ENCODE measurements at regions not wholly inside any gene's neighbourhood (a gene's known extent, or its start where the extent isn't known, plus 50 kb on each side); places are given as distances from the start of the nearest gene placed in this dataset.

DNA sequence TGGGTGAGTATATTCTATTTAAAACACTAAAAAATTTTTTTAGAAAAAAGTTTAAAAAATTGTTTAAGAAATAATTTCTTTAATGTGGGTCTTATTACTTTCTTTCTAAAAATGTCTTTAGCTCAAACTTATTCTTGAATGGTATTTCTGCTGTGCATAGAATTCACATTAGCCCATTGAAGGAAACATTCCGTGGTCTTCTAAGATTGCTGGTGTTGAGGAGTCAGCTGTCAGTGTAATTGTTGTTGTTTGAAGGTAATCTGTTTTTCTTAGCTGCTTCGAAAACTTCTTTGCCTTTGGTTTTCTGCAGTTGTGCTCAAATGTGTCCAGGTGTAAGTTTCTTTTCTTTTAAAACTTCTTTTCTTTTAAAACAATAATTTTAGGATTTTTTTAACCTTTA lies 85.4 kb upstream of the KLF12 start:
- in situ Hi-C loops (cut with HindIII; ENCODE audit: low sequenced_read_pairs) = no loop called here
- no peak for DNase-seq (ENCODE audit: low spot score)

DNA sequence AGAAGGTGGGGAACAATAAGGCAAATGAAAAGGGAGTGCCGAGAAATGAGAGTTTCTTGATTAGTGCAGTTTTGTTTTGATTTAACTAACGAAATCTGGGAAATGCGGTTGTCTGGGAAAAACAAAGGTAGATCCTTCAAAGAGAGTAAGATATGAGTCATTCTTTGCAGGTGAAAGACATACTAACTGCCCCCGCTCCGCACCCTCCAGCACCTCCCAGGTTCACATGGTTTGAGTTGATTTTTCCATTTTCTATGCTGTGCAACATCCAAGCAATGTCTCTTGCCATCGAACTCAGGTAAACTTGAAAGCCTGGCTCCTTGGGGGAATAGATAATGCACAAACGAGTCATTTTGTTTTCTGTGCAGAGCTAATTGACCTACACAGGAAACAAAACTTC lies 84.1 kb upstream of the KLF12 start:
- in situ Hi-C loops (cut with HindIII; ENCODE audit: low sequenced_read_pairs) = no loop called here
- no peak for DNase-seq (ENCODE audit: low spot score)

DNA sequence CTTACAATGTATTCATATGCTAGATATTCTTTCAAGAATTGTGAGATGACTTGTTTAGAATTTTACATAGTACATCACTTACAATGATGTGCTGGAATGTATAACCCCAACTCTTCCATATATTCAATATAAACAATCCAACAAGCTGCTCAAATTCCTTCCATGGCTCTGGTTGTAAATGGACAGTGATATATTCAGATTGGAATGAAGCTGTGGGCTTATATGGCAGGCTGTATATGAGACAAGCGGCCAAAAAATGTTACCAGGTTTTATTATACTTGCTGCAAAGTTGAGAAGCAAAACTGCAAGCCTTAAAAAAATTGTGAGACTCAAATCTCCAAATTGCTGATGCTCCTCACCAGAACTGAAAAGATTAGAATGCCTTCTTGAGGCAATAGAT lies 83.6 kb upstream of the KLF12 start:
- DNase-seq (ENCODE audit: low spot score) = no peak
- in situ Hi-C loops (cut with HindIII; ENCODE audit: low sequenced_read_pairs) = no loop called here

DNA sequence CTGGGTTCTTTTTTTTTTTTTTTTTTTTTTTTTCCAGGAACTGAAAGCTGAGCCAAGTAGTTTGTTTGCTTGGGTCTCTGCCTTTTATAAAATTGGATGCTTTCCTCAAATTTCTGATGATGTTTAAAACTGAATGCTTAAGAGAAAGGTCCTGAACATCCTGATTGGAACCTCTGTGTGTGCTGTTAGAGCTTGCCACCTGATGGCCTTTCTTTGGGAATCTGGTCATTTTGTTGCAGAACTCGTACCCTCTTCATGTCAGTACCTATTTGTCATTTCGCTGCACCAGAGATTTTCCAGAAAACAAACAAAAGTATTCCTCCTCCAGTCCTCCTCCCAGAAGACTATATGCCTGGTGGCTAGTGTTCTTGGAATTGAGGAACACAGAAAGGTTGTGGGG lies 81.2 kb upstream of the KLF12 start:
- in situ Hi-C loops (cut with HindIII; ENCODE audit: low sequenced_read_pairs) = no loop called here
- no peak for DNase-seq (ENCODE audit: low spot score)

GRCh38 chr13:74214321-74214720 lies 80.1 kb upstream of the KLF12 start:
- in situ Hi-C loops (cut with HindIII; ENCODE audit: low sequenced_read_pairs) = no loop called here
- no peak for DNase-seq (ENCODE audit: low spot score)

DNA sequence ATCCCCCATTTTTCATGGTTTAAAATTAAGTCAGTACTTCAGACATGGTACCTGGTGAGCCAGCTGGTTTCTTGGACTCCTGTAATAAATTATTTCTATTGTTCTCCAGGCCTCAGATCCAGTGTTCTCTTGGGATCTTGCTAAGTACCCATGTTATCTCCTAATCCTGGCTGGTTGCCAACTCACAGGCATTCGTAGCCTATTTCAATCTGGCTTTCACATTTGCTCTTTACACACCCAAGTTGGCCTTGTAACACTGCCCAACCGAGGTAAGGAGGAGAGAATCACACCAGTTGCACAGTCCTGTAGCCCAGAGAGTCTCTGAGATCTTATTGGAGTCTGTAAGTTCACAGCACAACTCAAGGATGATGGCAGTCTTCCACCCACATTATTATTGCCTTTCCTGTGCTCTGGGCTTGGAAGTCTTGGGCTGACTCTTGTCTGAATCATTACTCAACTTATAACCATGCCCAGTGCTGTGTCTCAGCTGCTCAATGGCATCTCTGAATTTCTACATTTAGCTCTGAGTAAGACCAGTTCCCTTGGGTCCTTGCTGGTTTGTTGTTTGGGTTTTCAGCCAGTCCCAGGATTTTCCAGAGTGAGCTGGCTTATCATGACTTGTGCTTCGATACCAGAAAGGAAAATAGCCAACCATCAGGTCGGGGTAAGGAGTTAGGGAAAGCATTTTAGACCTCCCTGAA lies 76.6 kb upstream of the KLF12 start:
- in situ Hi-C loops (cut with HindIII; ENCODE audit: low sequenced_read_pairs) = no loop called here
- DNase-seq (ENCODE audit: low spot score) = peak; percentile 2

DNA sequence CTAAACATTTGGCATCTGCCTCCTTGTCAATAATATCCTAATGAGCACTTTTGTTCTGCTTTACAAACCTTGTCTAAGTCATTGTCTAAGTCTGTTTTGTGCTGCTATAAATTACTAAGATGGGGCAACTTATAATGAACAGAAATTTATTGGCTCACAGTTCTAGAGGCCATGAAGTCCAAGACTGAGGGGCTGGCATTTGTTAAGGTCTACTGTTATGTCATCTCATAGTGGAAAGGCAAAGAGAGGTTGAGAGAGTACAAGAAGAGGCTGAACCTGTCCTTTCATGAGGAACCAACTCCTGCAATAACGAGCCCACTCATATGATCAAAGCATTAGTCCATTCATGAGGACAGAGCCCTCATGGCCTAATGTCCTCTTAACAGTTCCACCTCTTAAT lies 72.7 kb upstream of the KLF12 start:
- DNase-seq (ENCODE audit: low spot score) = no peak
- in situ Hi-C loops (cut with HindIII; ENCODE audit: low sequenced_read_pairs) = no loop called here

DNA sequence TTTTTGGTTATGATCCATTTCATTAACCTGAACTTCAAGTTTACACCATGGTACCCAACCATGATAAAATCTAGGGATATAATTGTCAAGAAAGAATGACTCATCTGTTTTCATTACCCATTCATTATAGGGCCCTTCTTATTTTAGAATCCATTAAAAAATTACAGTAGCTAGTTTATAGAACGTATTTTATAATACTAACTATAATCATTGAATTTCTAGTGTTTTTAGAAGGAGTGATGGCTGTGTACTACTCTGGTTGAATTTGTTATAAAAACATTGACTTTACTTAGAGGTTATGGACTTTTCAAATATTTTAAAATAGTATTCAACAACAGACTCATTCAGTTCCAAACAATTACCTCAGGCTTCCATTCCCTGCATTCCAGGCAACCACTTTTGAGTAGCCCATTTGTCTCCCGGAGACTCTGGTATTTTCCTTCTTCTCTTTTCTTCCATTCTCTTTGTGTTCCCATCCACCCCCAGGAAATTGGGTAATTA lies 71.9 kb upstream of the KLF12 start:
- DNase-seq (ENCODE audit: low spot score) = no peak
- in situ Hi-C loops (cut with HindIII; ENCODE audit: low sequenced_read_pairs) = no loop called here

DNA sequence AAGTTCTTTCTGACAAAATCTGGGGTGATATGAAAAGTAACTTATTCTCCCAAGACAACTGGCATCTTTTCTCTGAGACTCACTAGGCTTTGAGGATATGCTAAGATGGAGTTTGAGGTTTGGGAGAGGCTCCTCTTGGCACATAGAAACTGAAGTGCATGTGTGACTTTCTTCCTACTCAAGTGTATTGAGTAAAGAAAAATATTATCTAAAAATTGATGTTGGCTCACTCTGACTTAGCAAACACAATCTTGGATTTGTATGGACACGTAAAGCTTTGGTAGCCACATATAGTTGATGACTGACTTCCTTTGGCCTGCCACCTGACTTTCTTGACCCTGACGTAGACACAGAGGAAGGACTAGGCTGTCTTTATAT lies 71.1 kb upstream of the KLF12 start:
- no peak for DNase-seq (ENCODE audit: low spot score)
- in situ Hi-C loops (cut with HindIII; ENCODE audit: low sequenced_read_pairs) = no loop called here

GRCh38 chr13:74204602-74205312 lies 70.6 kb upstream of the KLF12 start:
- in situ Hi-C loops (cut with HindIII; ENCODE audit: low sequenced_read_pairs) = no loop called here
- DNase-seq (ENCODE audit: low spot score) = no peak

DNA sequence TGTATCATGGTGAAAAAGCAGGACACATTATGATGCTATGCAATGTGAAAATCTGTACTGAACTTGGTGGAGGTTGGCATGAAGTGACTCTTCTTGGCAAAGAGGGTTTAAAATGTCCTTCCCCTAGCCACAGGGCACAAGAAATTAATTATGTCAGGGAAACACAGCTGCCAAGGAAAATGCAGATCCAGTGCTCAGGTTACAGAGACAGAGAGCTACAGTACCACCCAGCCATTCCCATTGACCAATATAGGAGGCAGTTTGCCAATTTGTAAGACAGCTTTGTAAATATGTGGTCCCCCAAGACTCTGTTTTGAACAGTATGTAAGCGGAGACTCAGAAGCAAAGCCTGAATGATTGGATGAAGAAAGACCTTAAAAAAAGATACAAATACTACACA lies 69.4 kb upstream of the KLF12 start:
- no peak for DNase-seq (ENCODE audit: low spot score)
- in situ Hi-C loops (cut with HindIII; ENCODE audit: low sequenced_read_pairs) = no loop called here

DNA sequence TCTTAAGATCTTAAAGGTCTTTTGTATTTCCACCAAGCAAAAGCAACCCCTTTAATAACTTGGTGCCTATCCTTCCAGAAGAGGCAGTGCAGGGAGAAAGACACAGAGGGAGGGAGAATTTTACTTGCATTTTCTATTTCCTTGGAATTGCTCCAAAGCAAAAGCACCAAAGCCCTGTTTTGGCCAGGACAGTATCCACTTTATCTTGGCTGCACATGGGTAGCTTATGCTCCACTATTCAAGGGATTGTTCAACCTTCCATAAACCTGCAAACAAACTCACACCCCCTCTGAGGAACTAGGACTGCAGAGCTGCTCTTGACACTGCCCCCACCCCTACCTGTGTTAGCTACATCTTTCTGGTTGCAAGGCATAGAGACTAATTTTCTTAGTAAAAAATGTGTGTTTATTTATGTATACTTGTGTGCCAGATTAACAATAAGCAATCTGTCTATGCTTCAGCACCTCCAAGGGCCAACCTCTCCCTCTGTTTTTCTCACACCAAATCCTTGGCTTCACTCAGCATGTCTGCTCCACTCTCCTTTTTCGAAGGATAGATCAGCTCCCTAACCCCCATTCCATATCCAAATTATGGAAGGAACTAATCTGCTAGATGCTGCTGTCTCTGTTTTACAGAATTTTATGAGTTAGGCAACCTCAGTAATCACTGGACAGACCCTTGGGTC lies 68.1 kb upstream of the KLF12 start:
- DNase-seq (ENCODE audit: low spot score) = no peak
- in situ Hi-C loops (cut with HindIII; ENCODE audit: low sequenced_read_pairs) = no loop called here

DNA sequence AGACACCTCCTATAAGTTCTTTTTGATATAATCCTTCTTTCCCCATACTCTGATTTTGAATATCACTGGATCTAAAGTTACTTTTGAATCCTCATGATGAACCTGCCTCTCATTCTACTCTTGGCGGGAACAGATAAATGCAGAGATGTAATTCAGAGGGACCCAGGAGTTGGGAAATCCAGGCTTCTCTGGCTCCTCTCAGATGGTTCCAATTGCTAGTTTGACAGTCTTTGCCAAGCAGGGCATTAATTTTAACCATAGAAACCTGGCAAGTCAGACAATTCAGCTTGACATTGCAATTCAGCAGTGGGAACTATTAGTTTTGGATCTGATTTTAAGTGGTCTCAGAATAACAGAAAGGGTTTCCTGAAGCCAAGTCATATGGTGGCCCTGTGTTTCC lies 67.3 kb upstream of the KLF12 start:
- in situ Hi-C loops (cut with HindIII; ENCODE audit: low sequenced_read_pairs) = no loop called here
- no peak for DNase-seq (ENCODE audit: low spot score)

- no peak for DNase-seq (ENCODE audit: low spot score)
- in situ Hi-C loops (cut with HindIII; ENCODE audit: low sequenced_read_pairs) = no loop called here
Observed at GRCh38 chr13:74200081-74200480, 65.9 kb upstream of the KLF12 start.

- in situ Hi-C loops (cut with HindIII; ENCODE audit: low sequenced_read_pairs) = no loop called here
Observed at GRCh38 chr13:74197677-74198429, 63.6 kb upstream of the KLF12 start.

GRCh38 chr13:74194846-74195245 lies 60.6 kb upstream of the KLF12 start:
- in situ Hi-C loops (cut with HindIII; ENCODE audit: low sequenced_read_pairs) = no loop called here
- DNase-seq (ENCODE audit: low spot score) = peak; percentile 79

More at GRCh38 chr13:74197677-74198429, 63.6 kb upstream of the KLF12 start:
- DNase-seq (ENCODE audit: low spot score) = no peak

DNA sequence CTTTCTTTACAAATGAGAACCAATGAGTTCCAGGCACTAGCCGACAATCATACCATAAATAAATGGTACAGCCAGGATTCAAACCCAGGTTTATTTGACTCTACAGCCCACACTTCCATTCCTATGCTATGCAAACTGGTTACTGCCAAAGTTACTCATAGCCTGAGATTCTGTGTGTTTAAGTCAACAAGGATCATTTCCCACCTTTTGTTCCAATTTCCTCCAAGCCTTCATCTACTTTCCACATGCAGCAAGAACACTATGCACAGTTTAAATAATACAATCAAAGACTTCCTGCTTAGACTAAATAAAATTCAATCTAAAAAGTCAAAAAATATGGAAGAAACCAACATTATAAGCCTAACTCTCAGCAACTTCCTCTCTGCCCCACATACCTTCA lies 59.2 kb upstream of the KLF12 start:
- in situ Hi-C loops (cut with HindIII; ENCODE audit: low sequenced_read_pairs) = no loop called here

DNA sequence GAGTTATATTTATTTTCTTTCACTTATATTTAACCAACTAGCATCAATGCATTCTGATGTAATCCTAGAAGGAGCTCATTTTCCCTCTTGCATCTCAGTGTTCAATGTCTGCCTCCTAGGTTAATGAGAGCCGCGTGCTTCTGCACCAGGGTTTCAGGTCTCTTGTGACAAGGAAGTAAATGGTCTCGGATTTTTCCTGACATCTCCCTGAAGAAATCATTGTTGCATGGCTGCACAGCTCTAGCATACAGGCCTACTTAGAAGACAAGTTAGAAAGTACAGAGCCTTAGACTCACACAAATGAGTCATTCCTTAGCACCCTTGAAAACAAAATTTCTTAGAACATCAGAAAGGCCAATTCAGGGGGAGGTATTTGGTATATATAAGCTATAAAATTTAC lies 57.2 kb upstream of the KLF12 start:
- DNase-seq (ENCODE audit: low spot score) = no peak
- in situ Hi-C loops (cut with HindIII; ENCODE audit: low sequenced_read_pairs) = no loop called here

More for the DNA sequence above, 59.2 kb upstream of the KLF12 start:
- DNase-seq (ENCODE audit: low spot score) = no peak

DNA sequence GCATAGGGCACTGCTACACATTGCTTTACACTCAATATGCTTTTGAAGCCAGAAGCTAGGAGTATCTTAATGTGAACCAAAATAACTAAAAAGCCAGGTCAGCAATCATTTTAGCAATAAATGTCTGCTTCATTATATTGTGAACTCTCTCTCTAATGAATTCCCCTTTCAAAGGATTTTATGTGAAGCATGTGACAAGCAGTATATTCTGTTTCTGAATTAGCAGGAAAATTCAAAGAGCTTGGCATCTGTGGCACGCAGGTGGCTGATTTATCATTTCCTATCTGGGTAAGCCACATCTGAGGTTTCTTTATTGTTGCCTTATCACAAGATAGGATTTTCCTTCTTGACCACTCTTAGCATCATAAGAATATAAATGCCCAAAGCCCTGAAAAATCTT lies 56.8 kb upstream of the KLF12 start:
- in situ Hi-C loops (cut with HindIII; ENCODE audit: low sequenced_read_pairs) = no loop called here
- no peak for DNase-seq (ENCODE audit: low spot score)

DNA sequence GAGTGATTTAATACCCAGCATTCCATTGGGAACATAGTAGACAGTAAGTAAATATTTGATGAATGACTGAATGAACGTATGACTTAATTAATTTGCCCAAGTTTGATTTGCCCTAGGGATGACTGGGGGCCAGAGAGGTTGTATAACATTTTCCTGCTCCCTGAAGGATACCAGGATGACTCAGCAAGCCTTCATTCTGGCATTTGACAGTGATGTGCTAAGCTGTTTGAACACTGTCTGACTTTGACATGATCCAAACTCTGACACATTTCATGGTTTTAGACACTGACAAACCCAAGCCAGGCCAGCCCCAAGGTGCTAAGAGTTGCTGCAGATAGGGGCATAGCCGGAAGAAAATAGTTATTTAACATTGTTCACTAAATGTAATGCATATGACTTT lies 53.4 kb upstream of the KLF12 start:
- in situ Hi-C loops (cut with HindIII; ENCODE audit: low sequenced_read_pairs) = no loop called here
- no peak for DNase-seq (ENCODE audit: low spot score)
